GM21423 (cell line): ENCODE measurements at regions not wholly inside any gene's neighbourhood (a gene's known extent, or its start where the extent isn't known, plus 50 kb on each side); places are given as distances from the start of the nearest gene placed in this dataset.

Experiments used
- ATAC-seq: cut with Tn5 transposase; IDR thresholded peaks from one replicate; pipeline ENCODE4 v1.9.1; 2021; ENCODE audit warnings: mild to moderate bottlenecking, moderate library complexity; ENCODE audit not compliant: unreplicated experiment

GRCh38 chr1:37237948-37238347 lies 203.6 kb upstream of the GRIK3 start:
- no peak for ATAC-seq

GRCh38 chr1:37238364-37239224 lies 204.3 kb upstream of the GRIK3 start:
- ATAC-seq = no peak

- ATAC-seq = no peak
Observed at GRCh38 chr1:37239225-37239740, 205.0 kb upstream of the GRIK3 start.

DNA sequence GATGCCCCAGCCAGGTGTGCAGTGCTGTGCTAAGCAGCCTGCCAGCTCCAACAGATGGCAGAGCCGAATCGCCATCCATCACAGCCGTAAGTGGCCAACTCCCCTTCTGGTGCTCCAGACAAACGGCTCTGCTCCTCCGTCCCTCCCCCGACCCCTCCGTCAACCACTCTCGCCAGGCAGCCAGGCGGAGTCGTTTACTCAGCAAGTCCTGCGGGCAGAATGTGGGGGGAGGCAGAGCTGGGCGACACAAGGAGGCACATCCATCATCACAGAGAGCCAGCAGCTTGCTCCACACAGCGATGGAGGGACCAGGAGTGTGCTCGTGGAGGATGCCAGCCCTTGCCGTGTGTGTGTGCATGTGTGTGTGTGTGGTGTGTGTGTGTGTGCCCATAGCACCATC lies 206.6 kb upstream of the GRIK3 start:
- no peak for ATAC-seq

- no peak for ATAC-seq
Observed at GRCh38 chr1:37242501-37242900, 208.2 kb upstream of the GRIK3 start.

DNA sequence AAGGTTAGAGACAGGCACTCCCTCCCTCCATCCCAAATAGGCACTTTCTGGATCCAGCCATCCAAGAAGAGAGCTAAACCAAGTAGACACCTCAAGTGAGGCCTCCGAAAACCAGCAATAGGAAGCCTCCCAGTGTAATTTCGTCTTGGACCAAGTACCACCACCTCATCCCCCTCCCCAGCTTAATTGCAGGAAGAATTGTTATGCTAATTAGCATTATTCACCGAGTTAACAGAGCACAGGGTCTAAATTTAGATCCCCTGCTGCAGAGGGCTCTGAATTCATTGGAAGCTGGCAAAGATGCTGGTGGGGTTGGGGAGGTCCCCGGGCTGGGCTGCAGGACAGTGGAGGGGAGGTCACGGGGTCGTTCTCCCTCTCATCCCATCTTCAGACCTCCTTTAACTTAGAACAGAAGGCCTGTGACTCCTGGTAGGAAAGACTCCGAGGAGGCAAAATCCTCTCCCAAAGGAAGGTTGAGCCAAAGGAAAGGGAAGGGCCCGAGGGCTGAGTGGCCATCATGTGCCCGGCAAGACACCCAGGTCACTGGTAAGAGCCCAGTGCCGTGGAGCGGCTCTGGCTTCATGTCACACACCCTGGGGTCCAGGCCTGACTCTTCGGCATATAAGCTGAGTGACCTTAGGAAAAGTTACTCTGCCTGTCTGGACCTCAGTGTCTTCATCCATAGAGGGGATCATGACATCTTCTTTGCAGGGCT lies 209.2 kb upstream of the GRIK3 start:
- no peak for ATAC-seq

GRCh38 chr1:37244083-37244480 lies 209.8 kb upstream of the GRIK3 start:
- ATAC-seq = no peak

DNA sequence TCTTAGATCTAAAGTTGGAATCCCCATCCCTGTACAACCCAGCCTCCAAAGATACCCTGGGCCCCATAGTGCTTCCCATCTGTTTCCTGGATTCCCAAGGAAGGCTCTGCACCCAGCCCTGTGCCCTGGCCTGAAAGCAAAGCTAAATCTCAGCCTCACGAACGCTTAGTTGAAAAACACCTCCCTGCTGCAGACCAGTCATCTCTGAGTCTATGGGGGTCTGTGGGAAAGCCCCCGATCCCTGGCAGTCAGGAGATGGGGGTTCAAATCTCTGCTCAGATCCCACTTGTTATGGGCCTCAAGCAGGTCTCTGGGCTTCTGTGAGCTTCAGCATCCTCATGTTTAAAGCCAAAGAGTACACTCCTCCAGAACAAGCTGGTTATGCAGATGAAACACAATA lies 210.5 kb upstream of the GRIK3 start:
- ATAC-seq = no peak

GRCh38 chr1:37246631-37247030 lies 212.3 kb upstream of the GRIK3 start:
- no peak for ATAC-seq

GRCh38 chr1:37250371-37250770 lies 216.1 kb upstream of the GRIK3 start:
- ATAC-seq = no peak

- no peak for ATAC-seq
Observed at GRCh38 chr1:37255136-37255795, 219.1 kb upstream of the ZC3H12A start.

DNA sequence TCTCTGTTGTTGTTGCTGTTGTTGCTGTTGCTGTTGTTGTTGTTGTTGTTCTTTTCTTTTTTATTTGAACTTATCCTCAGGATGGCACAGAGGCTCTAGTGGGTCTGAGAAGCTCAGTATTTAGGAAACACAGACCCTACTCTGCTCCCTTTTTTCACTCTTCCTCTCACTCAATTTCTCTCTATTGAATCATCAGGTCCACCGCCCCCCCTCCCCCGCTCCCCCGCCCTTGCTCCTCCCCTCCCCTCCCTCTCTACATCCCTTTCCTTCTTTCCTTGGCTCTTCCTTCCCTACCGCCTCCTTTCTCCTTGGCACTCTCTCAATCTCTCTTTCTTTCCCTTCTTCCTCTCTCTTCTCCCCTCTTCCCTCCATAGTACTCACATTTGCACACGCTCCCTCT lies 218.5 kb upstream of the ZC3H12A start:
- no peak for ATAC-seq

DNA sequence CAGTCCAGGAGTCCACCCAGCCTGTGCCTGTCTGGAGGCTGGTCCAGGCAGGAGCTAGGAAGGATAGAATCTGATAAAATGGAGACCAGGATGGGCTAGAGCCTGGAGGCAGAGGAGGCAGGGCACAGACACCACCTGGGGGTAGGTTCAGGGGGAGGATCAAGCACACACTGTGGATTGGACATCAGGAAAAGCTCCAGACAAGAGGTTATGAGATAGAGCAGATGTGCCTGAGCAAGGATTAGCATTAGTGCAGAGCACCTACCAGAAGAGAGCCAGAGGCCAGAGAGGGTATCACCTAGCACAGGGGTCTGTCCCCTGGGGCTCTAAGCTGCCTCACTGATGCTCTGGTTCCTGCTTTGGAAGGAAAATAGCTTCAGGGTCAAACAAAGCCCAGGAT lies 216.7 kb upstream of the ZC3H12A start:
- ATAC-seq = no peak

- ATAC-seq = no peak
Observed at GRCh38 chr1:37258068-37258467, 216.3 kb upstream of the ZC3H12A start.

DNA sequence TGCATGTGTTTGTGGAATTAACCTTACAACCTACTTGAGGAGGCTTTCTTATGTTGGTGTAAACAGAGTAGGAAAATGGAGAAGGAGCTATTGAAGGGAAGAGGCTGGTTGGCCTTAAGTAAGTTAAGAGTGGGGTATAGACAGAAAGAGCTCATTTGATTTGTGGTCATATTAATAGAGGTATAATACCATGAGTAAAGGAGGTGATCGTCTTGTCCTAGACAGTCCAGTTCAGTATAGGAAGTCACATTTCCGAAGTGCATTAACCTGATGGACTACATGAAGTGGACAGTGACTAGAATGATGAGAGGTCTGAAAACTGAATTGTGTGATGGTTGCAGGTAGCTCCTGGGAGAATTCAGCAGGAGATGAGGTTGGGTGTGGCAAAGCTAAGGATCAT lies 215.4 kb upstream of the ZC3H12A start:
- ATAC-seq = no peak

- no peak for ATAC-seq
Observed at GRCh38 chr1:37261129-37261528, 213.3 kb upstream of the ZC3H12A start.

- ATAC-seq = no peak
Observed at GRCh38 chr1:37262439-37263170, 211.8 kb upstream of the ZC3H12A start.

DNA sequence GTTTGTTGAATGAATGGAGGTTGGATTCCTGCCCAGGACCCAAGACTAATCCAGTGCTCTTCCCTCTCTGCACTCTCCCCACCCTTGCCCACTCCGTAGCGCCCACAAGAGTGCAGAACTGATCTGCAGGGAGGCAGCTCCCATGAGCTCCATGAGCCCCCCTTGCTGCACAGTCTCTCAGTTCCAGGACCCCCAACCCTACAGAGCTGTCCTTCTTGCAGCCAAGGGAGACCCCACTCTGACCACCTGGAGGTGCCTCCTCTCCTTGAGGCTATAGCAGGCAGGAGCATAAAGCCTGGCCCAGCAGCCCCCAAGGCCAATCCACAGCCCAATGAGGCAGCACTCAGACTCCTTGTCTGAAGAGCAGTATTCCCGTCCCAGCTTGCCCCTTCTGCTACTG lies 209.2 kb upstream of the ZC3H12A start:
- no peak for ATAC-seq

- ATAC-seq = no peak
Observed at GRCh38 chr1:37265786-37266667, 208.4 kb upstream of the ZC3H12A start.
